GM23248 (cell line): ENCODE measurements at regions not wholly inside any gene's neighbourhood (a gene's known extent, or its start where the extent isn't known, plus 50 kb on each side); places are given as distances from the start of the nearest gene placed in this dataset.

ENCODE experiments used
- EZH2 ChIP-seq: fragments of 200-600 bp; sonication (generic); IDR thresholded peaks from 2 replicates; pipeline ENCODE4 v1.6.1; 2018; ENCODE audit warnings: antibody characterized with exemption, mild to moderate bottlenecking; ENCODE audit not compliant: insufficient read depth, poor library complexity, severe bottlenecking
- EZH2phosphoT487 ChIP-seq: fragments of 200-600 bp; sonication (generic); IDR thresholded peaks from 2 replicates; pipeline ENCODE4 v1.6.1; 2018; ENCODE audit warnings: antibody characterized with exemption, moderate library complexity, mild to moderate bottlenecking, low read depth; ENCODE audit not compliant: insufficient read depth

- TF ChIP-seq EZH2phosphoT487 (no peak), EZH2 (no peak)
Measured at GRCh38 chr3:135491491-135492205, 473.9 kb upstream of the PPP2R3A start.
